Urothelium cell line (cell line): ENCODE measurements at regions not wholly inside any gene's neighbourhood (a gene's known extent, or its start where the extent isn't known, plus 50 kb on each side); places are given as distances from the start of the nearest gene placed in this dataset.
"Not testable (repeated sequence)": the region's sequence is repeated elsewhere in the genome, so short reads cannot be mapped to it uniquely, and the experiment has no call there.

ENCODE experiments used
- DNase-seq: peaks from one replicate; pipeline ENCODE4 v3.0.0; 2011; ENCODE audit warnings: low spot score, mixed read lengths
- FAIRE-seq: peaks from 2 replicates; lab custom pipeline; 2011; peaks lifted over from hg19 to GRCh38; lab: Jason Lieb, UNC

GRCh38 chr2:187857826-187858225 lies 303.6 kb upstream of the TFPI start:
- FAIRE-seq (no peak), DNase-seq (no peak)

- DNase-seq (no peak), FAIRE-seq (no peak)
Observed at GRCh38 chr2:187862715-187863114, 308.5 kb upstream of the TFPI start.

GRCh38 chr2:187865025-187865424 lies 310.8 kb upstream of the TFPI start:
- no peak for DNase-seq
- FAIRE-seq, result no peak

GRCh38 chr2:187867165-187867564 lies 312.9 kb upstream of the TFPI start:
- DNase-seq, result no peak
- FAIRE-seq, result no peak

GRCh38 chr2:187869195-187869594 lies 315.0 kb upstream of the TFPI start:
- FAIRE-seq (no peak), DNase-seq (no peak)

- no peak for DNase-seq
- no peak for FAIRE-seq
Observed at GRCh38 chr2:187871506-187871905, 317.3 kb upstream of the TFPI start.

- DNase-seq (no peak), FAIRE-seq (no peak)
Observed at GRCh38 chr2:187873132-187873531, 318.9 kb upstream of the TFPI start.

- FAIRE-seq (no peak), DNase-seq (no peak)
Observed at GRCh38 chr2:187874786-187875185, 320.6 kb upstream of the TFPI start.

- no peak for FAIRE-seq
- DNase-seq, result no peak
Observed at GRCh38 chr2:187875261-187876141, 321.3 kb upstream of the TFPI start.

GRCh38 chr2:187876554-187876953 lies 322.3 kb upstream of the TFPI start:
- DNase-seq (no peak), FAIRE-seq (no peak)

GRCh38 chr2:187877391-187877790 lies 323.2 kb upstream of the TFPI start:
- no peak for FAIRE-seq
- no peak for DNase-seq

- DNase-seq, result no peak
- no peak for FAIRE-seq
Observed at GRCh38 chr2:187878112-187878511, 323.9 kb upstream of the TFPI start.

GRCh38 chr2:187879491-187879890 lies 325.3 kb upstream of the TFPI start:
- FAIRE-seq (no peak), DNase-seq (no peak)

- DNase-seq, result no peak
- FAIRE-seq, result no peak
Observed at GRCh38 chr2:187884003-187884402, 329.8 kb upstream of the TFPI start.

- DNase-seq, result no peak
Observed at GRCh38 chr2:187890690-187891089, 336.5 kb upstream of the TFPI start.

GRCh38 chr2:187900021-187900420 lies 345.8 kb upstream of the TFPI start:
- no peak for FAIRE-seq
- DNase-seq, result no peak

More at GRCh38 chr2:187890690-187891089, 336.5 kb upstream of the TFPI start:
- FAIRE-seq, result no peak

GRCh38 chr2:187906021-187906420 lies 351.8 kb upstream of the TFPI start:
- DNase-seq (no peak), FAIRE-seq (no peak)

GRCh38 chr2:187910922-187911321 lies 356.7 kb upstream of the TFPI start:
- DNase-seq, FAIRE-seq: not testable (repeated sequence)

GRCh38 chr2:187912950-187913349 lies 358.7 kb upstream of the TFPI start:
- DNase-seq, result no peak
- no peak for FAIRE-seq

GRCh38 chr2:187915810-187916209 lies 361.6 kb upstream of the TFPI start:
- no peak for FAIRE-seq
- no peak for DNase-seq

- DNase-seq, result no peak
- FAIRE-seq, result no peak
Observed at GRCh38 chr2:187916799-187917198, 362.6 kb upstream of the TFPI start.

GRCh38 chr2:187917535-187917934 lies 363.3 kb upstream of the TFPI start:
- no peak for DNase-seq
- no peak for FAIRE-seq
